ENCODE measurements at regions not wholly inside any gene's neighbourhood (a gene's known extent, or its start where the extent isn't known, plus 50 kb on each side); places are given as distances from the start of the nearest gene placed in this dataset.

DNA sequence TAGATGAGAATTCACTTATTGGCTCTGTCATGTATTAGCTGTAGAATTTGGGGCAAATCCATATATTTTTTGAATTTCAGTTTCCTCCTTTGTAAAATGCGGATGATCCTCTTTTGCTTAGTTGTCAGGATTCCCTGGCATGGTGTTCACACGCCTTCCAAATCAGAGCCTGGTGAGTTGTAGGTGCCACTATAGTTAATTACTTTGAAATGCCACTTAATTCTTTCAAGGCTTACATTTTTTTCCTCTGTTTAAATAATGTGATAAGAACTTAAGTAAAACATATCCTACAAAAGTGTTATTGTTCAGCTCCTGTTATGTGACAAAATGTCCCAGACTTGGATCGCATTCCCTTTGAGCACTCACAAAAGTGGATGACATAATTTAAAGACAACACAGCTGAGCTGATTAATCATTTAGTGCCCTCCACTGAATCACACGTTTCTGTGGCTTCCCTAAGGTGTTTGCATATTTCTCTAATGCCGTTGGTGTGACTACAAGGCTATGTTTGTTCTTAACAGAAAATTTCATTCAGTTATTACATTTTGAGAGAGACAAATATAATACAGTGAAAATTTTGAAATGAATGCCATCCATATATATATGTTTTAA is 471.2 kb upstream of the CHST9 start:
- no peak for TF ChIP-seq POLR2AphosphoS5 (IDR thresholded peaks at IDR 0.05; ENCODE audit: low read depth, low read length)
- no peak for TF ChIP-seq POLR2A (IDR thresholded peaks at IDR 0.05; ENCODE audit: low read depth, low read length)

Measured in GM12892 (cell line).